GM19372 (cell line): ENCODE measurements at regions not wholly inside any gene's neighbourhood (a gene's known extent, or its start where the extent isn't known, plus 50 kb on each side); places are given as distances from the start of the nearest gene placed in this dataset.

Experiments
- ATAC-seq: cut with Tn5 transposase; IDR thresholded peaks from one replicate; pipeline ENCODE4 v1.9.1; 2021; ENCODE audit warnings: mild to moderate bottlenecking, low read depth, moderate library complexity; ENCODE audit not compliant: unreplicated experiment

DNA sequence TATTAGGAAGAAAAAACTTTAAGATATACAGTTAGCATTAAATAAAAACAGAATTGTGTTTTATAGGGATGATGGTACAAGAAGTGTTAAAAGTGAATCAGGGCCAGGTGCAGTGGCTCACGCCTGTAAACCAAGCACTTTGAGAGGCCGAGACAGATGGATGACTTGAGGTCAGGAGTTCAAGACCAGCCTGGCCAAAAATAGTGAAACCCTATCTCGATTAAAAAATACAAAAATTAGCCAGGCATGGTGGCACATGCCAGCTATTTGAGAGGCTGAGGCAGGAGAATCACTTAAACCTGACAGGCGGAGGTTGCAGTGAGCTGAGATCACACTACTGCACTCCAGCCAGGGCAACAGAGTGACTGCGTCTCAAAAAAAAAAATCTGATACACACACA is 282.9 kb upstream of the ATP10B start:
- ATAC-seq: no peak

DNA sequence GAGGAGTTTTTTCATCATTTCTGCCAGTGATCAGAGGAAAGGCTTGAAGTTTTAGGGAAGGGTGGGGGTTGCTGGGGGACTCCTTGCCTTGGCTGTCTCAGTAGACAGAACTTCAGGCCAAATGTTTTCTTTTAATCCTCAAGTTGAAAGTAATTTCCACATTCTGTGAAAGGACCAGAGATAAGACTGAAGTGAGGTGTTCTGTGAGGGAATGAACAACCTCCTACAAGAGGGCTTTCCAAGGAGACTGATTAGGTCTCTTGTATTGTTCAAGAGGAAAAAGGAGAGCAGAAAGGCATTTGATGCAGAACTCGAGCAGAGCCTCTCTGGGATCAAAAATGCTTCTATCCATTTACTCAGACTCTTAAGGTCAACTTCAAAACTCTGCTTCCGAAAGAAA is 282.1 kb upstream of the ATP10B start:
- ATAC-seq: no peak

DNA sequence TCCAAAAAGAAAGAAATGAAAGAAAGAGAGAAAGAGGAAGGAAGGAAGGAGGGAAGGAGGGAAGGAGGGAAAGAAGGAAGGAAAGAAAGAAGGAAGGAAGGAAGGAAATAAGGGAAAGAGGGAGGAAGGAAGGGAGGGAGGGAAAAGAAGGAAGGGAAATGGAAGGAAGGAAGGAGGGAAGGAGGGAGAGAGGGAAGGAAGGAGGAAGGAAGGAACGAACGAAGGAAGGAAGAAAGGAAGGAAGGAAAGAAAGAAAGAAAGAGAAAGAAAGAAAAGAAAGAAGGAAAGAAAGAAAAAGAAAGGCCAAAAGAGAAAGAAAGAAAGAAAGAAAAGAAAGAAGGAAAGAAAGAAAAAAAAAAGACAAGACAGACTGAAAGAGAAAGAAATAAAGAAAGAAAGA is 263.9 kb upstream of the ATP10B start:
- ATAC-seq: no peak

DNA sequence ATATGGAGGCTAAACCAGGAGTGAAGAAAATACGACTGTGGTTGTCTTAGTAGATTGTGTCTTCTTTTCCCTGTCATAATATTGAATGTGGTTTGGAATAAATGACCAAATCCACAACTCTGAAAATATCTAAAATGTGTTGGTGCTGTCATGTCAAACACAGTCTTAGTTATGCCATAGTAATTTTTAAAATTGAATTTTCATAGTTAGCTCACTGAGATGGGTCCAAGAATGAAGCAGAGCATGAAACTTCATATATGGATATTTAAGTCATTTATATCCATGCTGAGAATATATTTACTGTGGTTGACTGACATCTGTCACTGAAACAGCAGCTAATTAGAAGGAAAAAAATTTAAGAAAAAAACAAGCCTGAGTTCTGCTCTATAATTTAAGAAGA is 260.4 kb upstream of the ATP10B start:
- ATAC-seq: no peak

DNA sequence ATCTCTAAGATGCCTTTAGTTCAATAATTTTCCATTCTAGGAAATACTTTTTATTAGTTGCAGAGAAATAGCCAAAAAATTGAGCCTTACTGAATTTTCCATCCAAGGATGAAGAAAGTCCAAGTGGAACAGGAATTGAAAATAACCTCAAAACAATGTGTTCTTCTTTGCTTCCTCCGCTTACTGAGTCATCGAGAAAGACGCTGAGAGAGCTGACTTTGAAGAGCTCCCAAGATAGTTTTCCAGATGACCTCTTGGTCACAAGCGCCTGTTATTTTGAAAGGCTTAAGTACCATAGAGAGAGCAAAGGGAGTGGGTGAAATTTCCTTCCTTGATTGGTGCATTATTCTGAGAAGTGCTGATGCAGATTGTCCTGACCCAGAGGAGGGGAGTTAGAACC is 253.5 kb upstream of the ATP10B start:
- ATAC-seq: no peak

DNA sequence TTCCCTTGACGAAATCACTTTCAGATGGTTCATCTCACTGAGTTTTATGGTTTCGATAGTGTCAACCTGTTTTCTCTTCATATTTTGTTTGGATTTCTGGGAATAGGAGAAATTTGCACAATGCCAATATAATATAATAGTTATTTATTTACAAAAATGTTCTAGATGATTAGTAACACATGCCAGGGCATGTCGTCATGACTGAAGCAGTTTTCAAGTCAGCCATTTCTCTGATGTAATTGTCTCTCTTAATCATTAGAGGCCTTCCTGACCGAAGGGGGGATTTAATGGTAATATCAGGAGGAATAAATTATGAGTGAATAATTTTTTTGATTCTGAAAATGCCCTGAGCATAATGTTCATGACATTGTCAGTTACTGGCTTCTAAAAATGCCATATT is 246.5 kb upstream of the ATP10B start:
- ATAC-seq: no peak

DNA sequence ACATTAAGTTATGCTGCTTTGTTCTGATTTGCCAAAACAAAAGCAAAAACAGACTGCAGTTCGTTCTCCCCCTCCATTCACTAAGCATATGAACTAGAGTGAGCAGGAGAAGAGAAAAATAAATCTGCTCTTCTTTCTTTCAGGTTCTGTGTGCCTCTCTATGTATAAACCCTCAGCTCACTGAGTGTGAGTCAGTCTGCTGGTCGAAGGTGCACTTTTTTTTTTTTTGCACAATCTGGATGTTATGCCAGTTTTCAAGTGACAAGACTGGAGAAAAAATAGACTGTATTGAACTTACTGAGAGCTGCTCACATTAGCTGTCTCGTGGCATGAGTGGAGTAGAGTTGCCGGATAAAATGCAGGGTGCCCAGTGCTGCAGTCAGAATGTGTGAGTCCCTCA is 244.6 kb upstream of the ATP10B start:
- ATAC-seq: no peak

DNA sequence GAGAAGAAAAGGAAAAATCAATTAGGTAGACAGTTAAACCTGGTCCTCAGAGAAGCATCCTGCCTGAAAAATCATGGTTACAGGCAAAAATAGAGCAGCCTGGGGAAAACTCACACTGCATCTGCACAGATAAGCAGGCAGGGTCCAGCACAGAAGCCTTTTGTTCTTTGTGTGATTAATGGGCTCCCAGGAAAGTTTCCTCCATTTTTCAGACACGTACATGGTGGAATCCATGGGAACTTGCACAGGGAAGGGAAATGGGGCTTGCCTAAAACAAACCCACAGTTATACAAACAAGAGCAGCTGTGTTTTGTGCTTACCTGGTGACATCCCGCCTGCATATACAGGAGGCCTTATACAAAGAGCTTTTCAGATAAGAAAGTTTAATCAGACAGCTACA is 243.9 kb upstream of the ATP10B start:
- ATAC-seq: no peak

DNA sequence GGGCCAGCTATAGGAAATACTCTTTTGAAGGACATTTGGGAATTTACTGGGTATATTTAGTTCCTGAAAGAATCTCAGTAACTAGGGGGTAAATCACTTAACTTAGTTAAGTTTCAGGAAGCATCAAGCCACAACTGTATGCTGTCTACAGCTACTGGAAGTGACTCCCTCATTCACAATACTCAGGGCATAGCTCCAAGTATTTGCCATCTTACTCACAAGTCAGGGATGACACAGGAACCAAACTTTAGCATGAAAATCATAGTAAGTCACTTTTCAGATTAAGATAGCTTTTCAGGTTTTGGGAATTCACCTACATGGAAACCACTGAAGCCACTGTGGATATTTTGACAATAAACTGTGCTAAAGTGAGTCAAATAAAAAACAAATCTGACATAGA is 242.4 kb upstream of the ATP10B start:
- no peak for ATAC-seq

DNA sequence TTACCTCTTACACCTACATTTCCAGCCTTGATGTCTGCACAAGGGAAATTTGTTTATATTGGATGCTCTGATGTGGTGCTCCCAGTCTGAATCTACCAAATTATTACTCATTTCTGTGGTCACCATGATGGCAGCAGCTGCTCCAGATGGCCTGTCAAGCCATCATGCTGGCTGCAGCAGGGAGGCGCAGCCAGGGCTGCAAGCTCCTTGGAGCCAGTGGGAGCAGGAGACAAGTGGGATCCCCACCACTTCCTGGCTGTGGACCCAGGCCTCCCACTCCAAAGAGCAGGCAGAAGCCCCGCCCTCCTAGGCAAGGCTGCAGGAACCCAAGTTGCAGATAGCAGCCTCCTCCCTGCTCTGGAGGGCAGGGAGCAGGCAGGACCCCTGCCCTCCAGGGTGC is 241.1 kb upstream of the ATP10B start:
- ATAC-seq: no peak

DNA sequence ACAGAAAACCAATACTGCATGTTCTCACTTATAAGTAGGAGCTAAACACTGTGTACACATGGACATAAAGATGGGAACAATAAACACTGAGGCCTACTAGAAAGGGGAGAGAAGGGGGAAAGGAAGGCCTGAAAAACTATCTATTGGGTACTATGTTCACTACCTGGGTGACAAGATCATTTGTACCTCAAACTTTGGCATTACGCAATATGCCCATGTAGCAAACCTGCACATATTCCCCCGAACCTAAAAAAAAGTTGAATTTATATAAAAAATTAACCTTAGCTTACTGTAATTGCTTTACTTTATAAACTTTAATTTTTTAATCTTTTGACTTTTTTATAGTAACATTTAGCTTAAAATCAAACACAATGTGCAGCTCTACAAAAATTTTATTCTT is 237.6 kb upstream of the ATP10B start:
- ATAC-seq: no peak

DNA sequence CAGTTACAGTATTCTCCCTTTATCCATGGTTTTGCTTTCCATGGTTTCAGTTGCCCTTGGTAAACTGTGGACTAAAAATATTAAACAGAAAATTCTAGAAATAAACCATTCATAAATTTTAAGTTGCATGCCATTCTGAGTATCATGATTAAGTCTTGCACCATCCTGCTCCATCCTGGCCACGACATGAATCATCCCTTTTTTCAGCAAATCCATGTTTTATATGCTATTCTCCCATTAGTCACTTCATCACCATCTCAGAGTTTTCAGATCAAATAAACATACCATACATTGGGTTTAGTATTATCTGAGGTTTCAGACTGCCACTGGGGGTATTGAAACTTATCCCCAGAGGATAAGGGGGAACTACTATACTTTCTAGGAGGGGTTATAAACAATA is 234.4 kb upstream of the ATP10B start:
- ATAC-seq: no peak

DNA sequence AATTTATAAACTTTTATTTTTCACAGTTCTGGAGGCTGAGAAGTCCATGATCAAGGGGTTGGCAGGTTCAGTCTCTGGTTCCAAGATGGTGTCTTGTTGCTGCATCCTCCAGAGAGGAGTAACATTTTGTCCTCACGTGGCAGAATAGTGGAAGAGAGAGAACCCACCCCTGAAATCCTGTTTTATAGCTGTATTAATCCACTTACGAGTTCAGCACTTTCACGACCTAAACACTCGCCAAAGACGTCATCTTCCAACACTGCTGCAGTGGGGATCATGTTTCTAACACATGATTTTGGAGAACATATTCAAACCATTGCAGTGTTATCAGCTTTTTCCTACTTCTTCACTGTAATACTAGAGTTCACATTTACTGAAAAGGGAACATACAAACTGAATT is 233.0 kb upstream of the ATP10B start:
- ATAC-seq: no peak

DNA sequence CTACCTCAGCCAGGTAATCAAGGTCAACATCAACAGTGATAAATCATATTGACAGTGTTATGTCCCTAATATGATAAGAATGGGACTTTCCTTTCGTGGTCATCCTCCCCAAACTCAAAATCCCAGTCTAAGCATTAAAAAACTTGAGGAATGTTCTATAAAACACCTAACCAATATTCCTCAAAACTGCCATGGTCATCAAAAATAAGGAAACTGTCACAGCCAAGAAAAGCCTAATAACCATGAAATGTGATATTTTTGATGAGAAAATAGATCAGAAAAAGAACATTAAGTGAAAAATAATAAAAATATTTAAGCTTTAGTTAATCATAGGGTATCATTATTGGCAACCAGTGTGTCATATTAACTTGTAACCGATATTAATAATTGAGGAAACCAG is 232.1 kb upstream of the ATP10B start:
- no peak for ATAC-seq

DNA sequence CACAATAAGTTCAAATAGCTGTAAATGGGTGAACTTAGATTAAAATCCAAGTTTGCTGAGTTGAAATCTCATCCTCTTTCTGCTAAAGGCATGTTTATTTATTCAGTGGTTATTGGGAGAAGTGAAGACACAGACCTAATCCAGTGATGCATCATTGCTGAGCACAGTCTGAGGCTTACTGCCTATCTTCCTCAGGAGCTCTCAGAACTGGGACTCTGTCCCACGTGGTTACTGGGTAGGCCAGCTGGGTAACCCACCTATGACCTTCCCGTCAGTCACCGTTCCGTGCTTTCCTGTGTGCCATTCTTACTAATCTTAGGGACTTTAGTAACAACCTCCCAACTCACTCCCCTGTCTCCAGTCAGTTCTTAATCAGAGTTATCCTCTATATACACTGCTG is 226.8 kb upstream of the ATP10B start:
- no peak for ATAC-seq

DNA sequence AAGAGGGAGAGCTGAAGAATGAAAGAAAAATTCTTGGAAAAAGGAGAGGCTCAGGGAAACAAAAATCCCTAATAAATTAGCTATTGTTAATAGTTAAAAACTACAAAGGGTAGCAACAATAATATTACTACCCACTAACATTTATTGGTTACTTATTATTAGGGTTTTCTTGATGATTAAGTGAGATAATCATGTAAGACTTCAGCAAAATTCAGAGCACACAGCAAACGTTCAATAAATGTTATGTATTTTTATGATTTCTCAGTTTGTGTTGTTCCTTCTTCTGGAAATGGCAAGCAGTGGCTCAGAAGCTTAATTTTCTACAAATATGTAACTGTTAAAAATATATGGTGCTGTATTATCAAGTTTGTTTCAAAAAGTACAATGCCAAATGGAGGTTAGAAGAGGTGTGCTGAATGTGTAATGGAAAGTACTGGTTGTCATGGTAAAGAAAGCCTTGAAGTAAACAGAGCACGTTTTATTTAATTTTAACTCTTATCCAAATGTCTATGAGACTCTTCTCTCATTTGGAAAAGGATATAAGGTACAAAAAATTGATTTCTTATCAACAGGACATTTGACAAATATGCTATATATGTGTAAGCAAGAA is 226.0 kb upstream of the ATP10B start:
- ATAC-seq: no peak

DNA sequence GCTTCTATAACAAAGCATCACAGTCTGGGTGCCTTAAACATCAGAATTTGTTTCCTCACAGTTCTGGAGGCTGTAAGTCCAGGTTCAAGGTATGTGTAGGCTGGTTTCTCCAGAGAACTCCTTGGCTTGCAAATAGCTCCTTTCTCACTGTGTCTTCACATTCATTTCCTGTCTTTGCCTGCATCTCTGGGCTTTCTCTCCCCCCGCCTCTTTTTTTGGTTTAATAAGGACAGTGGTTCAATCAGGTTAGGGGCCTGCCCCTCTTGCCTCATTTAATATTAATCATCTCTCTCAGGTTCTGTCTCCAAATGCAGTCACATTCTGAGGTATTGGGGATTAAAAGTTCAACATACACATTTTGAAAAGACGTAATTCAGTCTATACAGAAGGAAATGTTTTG is 225.5 kb upstream of the ATP10B start:
- ATAC-seq: no peak

DNA sequence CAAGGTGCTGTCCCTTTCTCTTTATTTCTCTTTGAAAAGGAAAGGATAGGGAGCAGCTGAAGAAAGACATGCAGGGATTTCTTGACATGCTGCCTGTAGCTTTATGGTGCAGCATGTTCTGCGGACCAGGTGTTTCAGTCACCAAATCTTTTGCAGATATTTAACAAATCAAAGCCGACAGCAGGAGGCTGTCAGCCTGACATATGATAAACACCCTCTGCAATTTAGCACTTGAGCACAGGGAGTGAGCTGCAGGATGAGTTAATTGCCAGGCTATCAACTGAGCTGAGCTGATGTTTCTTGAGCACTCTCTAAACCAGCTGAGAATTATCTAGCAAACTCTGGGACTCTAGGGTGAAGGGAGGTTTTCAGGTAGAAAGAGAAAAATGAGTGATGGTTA is 212.8 kb upstream of the ATP10B start:
- no peak for ATAC-seq

DNA sequence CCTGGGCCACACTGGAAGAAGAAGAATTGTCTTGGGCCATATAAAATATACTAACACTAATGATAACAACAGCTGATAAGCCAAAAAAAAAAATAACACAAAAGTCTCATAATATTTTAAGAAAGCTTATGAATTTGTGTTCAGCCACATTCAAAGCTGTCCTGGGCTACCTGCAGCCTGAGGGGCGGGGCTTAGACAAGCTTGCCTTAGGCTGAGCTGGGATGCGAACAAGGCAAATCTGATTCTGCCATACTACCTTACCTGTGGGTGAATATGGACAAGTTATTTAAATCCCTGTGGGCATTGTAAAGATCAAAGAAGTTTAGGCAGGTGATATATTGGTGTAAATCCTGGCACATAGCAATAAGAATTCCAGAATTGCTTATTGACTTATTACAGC is 212.3 kb upstream of the ATP10B start:
- ATAC-seq: no peak

DNA sequence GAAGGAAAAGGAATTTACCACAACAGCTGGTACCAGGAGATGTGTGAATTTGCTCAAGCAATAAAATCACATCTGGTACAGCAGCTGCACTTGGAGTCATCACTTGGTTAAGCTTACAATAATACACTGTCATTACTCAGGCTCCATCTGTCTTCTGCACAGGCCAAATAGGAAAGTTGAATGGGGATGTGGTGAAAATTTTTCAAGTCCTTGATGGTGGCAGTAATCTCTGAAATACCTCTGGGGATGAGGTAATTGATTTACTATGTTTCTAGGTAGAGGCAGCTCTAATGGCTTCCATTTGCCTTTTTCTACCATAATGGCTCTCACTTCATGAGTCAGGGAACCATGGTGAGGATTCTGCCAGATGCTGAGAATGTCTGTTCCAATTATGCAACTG is 206.8 kb upstream of the ATP10B start:
- ATAC-seq: no peak

DNA sequence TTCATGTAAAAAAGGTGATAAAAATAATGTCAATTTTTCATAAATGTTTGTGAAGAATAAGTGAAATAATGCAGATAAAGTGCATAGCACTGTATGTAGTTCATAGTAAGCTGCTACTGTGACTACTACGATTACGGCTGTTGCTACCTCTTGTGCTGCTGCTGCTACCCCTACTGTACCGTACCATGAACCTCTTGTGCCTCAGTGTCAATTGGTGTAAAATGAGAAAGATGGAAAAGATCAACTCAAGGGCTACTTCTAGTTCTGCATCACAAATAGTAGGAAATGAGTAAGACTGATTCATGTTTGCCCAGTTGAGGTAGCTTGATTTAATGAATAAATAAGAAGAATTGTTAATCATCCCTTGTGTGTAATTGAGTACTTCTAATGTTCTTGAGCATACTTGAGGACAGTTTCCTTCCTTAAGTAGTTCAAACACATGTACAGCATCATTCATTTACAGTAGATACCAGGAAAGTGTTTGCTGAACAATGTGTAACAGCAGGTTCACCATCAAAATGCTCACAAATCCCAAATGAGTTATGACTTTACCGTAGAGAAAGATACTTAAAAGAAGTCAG is 200.0 kb upstream of the ATP10B start:
- no peak for ATAC-seq

DNA sequence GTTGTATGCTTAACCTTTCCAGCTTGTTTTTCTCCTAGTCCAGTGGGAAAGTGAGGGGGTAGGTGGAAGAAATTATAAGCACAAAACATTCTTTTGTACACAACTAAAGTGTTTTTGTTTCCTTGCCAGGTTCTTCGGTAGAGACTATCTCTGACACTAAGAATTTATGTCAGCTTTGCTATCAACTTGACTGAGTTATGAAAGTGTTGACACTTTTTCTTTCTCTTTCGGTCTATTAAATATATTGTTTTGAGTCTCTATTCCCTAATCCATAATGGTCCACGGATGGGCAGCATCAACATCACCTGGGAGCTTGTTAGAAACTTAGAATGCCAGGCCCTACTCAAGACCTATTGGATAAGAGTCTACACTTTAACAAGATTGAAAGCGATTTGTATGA is 195.0 kb upstream of the ATP10B start:
- no peak for ATAC-seq

DNA sequence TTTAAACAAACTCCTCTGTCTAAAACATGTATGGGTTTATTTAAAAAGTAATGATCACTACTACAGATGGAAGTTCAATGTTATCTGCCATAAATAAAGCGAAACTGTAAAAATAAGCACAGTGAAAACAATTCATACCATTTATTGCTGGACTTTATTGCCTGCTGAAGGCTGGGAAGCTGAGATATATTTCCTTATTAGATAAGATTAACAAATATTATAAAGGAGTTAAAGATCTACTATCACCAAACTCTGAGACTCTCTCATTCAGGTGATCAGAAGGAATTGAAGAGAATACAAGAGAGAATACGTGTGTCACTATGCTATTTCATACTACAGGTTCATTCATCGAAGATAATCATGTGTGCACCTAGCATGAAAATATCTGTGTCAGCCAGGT is 190.9 kb upstream of the ATP10B start:
- no peak for ATAC-seq
